MM.1S (cell line): ENCODE measurements at regions not wholly inside any gene's neighbourhood (a gene's known extent, or its start where the extent isn't known, plus 50 kb on each side); places are given as distances from the start of the nearest gene placed in this dataset.
A peak's percentile ranks its signal among the peaks of the same experiment; 100 is the strongest.

ENCODE experiments used
- DNase-seq: peaks from one replicate; pipeline ENCODE4 v3.0.0-alpha.2; 2015
- H2AFZ ChIP-seq: fragments of 300-600 bp; sonication (generic); 2 replicates; pipeline ENCODE4 v1.6.0; 2016; ENCODE audit warnings: antibody characterized with exemption, low read length
- H3F3A ChIP-seq: fragments of 300-600 bp; sonication (generic); 2 replicates; pipeline ENCODE4 v1.6.1; 2016; ENCODE audit warnings: mild to moderate bottlenecking, antibody characterized with exemption, low read length, moderate library complexity, mixed read lengths; ENCODE audit not compliant: insufficient read depth
- H3K27ac ChIP-seq: fragments of 300-600 bp; sonication (generic); 2 replicates; pipeline ENCODE4 v1.5.1; 2016; ENCODE audit warnings: mild to moderate bottlenecking, low read length
- H3K27me3 ChIP-seq: fragments of 300-600 bp; sonication (generic); replicated peaks from 2 replicates; pipeline ENCODE4 v1.6.0; 2016; ENCODE audit warnings: low read length; ENCODE audit not compliant: insufficient read depth
- H3K36me3 ChIP-seq: fragments of 300-600 bp; sonication (generic); replicated peaks from 2 replicates; pipeline ENCODE4 v1.6.1; 2016; ENCODE audit warnings: mild to moderate bottlenecking, low read length, mixed read lengths; ENCODE audit not compliant: insufficient read depth
- H3K4me1 ChIP-seq: fragments of 300-600 bp; sonication (generic); 2 replicates; pipeline ENCODE4 v1.6.1; 2016; ENCODE audit warnings: low read length, mixed read lengths
- H3K4me2 ChIP-seq: fragments of 300-600 bp; sonication (generic); 2 replicates; pipeline ENCODE4 v1.6.0; 2016; ENCODE audit warnings: low read depth, low read length
- H3K4me3 ChIP-seq: fragments of 300-600 bp; sonication (generic); 2 replicates; pipeline ENCODE4 v1.5.1; 2016; ENCODE audit warnings: low read length, mixed read lengths
- H3K79me2 ChIP-seq: fragments of 300-600 bp; sonication (generic); 2 replicates; pipeline ENCODE4 v1.6.1; 2016; ENCODE audit warnings: mixed run types, low read length, mixed read lengths
- H3K9ac ChIP-seq: fragments of 300-600 bp; sonication (generic); 2 replicates; pipeline ENCODE4 v1.6.1; 2016; ENCODE audit warnings: low read length, mixed read lengths
- H3K9me2 ChIP-seq: fragments of 300-600 bp; sonication (generic); replicated peaks from 2 replicates; pipeline ENCODE4 v1.6.1; 2016; ENCODE audit warnings: mild to moderate bottlenecking, low read length, mixed read lengths; ENCODE audit not compliant: insufficient read depth
- H3K9me3 ChIP-seq: fragments of 300-600 bp; sonication (generic); replicated peaks from 2 replicates; pipeline ENCODE4 v1.6.1; 2016; ENCODE audit warnings: mild to moderate bottlenecking, low read length, mixed read lengths; ENCODE audit not compliant: insufficient read depth
- H4K20me1 ChIP-seq: fragments of 300-600 bp; sonication (generic); 2 replicates; pipeline ENCODE4 v1.6.1; 2016; ENCODE audit warnings: mild to moderate bottlenecking, low read length, moderate library complexity, mixed read lengths; ENCODE audit not compliant: insufficient read depth
- EZH2 ChIP-seq: fragments of 300-600 bp; sonication (generic); optimal IDR thresholded peaks from 2 replicates; pipeline ENCODE3; 2017; ENCODE audit warnings: low read depth, mild to moderate bottlenecking, antibody characterized with exemption, low read length, mixed read lengths
- EZH2phosphoT487 ChIP-seq: fragments of 300-600 bp; sonication (generic); IDR thresholded peaks from 2 replicates; pipeline ENCODE4 v1.6.1; 2018; ENCODE audit warnings: antibody characterized with exemption, low read length
- TF ChIP-seq, protein P1 (sequence below): fragments of 300-600 bp; sonication (generic); IDR thresholded peaks from 2 replicates; pipeline ENCODE4 v1.5.1; 2016; ENCODE audit warnings: antibody characterized with exemption, low read length, mixed read lengths

DNA sequence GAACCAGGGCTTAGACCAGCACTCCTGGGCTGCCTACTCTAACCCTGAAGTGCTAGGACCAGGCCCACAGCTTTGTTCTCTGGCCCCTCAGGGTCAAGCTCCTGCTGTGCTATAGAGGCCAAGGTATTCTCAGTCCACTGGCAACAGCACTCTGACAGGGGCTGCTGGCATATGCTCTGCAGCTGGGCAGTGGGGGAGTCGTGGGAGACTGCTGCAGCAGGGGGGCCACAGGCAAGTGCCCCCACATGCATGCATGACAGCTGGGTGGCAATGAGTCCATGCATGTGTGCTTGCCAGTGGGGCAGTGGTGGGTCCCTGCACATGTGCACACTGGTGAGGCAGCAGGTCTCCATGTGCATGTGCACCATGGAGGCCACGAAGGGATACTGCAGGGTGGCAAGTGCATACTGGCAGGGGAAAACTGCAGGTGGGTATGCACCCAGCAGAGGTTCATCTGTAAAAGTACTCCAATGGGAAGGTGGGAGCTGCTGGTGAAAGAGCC is 364.9 kb upstream of the IRAK1BP1 start:
- no peak overlapping the region for H3K4me2 ChIP-seq
- H3K27ac ChIP-seq, result no peak overlapping the region
- DNase-seq, result no peak
- no peaks in the 10 kb centered on the region for H3K9me3 ChIP-seq
- H3K4me1 ChIP-seq, result peaks cover 11% of the 10 kb centered on the region
- TF ChIP-seq EZH2 (no peak), EZH2phosphoT487 (no peak)
- TF ChIP-seq, protein P1, sequence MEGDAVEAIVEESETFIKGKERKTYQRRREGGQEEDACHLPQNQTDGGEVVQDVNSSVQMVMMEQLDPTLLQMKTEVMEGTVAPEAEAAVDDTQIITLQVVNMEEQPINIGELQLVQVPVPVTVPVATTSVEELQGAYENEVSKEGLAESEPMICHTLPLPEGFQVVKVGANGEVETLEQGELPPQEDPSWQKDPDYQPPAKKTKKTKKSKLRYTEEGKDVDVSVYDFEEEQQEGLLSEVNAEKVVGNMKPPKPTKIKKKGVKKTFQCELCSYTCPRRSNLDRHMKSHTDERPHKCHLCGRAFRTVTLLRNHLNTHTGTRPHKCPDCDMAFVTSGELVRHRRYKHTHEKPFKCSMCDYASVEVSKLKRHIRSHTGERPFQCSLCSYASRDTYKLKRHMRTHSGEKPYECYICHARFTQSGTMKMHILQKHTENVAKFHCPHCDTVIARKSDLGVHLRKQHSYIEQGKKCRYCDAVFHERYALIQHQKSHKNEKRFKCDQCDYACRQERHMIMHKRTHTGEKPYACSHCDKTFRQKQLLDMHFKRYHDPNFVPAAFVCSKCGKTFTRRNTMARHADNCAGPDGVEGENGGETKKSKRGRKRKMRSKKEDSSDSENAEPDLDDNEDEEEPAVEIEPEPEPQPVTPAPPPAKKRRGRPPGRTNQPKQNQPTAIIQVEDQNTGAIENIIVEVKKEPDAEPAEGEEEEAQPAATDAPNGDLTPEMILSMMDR, result no peak
- no peaks in the 10 kb centered on the region for H3K27me3 ChIP-seq
- H3K79me2 ChIP-seq, result no peaks in the 10 kb centered on the region
- H4K20me1 ChIP-seq, result no peaks in the 10 kb centered on the region
- no peak overlapping the region for H3K4me3 ChIP-seq
- no peaks in the 10 kb centered on the region for H3K9me2 ChIP-seq
- H3F3A ChIP-seq, result no peaks in the 10 kb centered on the region
- no peaks in the 10 kb centered on the region for H3K36me3 ChIP-seq
- H2AFZ ChIP-seq, result no peak overlapping the region
- no peak overlapping the region for H3K9ac ChIP-seq

DNA sequence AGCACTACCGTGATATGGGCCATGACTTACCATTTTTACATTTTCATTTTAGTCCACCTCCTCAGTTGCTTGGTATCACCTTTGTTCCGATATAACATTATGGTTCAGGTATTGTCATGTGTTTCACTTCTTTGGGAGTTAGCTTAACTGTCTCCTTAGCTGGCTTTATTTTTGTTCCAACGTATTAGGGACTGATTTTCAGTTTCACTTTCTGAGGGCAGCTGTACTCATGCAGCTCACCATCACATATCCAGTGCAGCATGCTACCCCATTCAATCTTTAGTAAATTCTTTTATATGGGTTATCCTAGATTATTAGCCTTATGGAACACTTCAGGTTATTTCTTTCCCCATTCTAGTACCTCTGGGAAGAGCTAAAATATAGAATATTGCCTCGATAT is 362.2 kb upstream of the IRAK1BP1 start:
- H3K9ac ChIP-seq, result no peak overlapping the region
- peaks cover 11% of the 10 kb centered on the region for H3K4me1 ChIP-seq
- H3K27me3 ChIP-seq, result no peaks in the 10 kb centered on the region
- H4K20me1 ChIP-seq, result no peaks in the 10 kb centered on the region
- DNase-seq, result peak; percentile 74
- H3K79me2 ChIP-seq, result no peaks in the 10 kb centered on the region
- TF ChIP-seq EZH2 (no peak), EZH2phosphoT487 (no peak)
- TF ChIP-seq, protein P1, result no peak
- H3K9me3 ChIP-seq, result no peaks in the 10 kb centered on the region
- peak overlapping the region; percentile 56 for H2AFZ ChIP-seq
- no peaks in the 10 kb centered on the region for H3K9me2 ChIP-seq
- peak overlapping the region; percentile 27 for H3K4me3 ChIP-seq
- H3K36me3 ChIP-seq, result no peaks in the 10 kb centered on the region
- peak overlapping the region; percentile 46; the same call in 1 of the 2 replicates for H3K27ac ChIP-seq
- H3F3A ChIP-seq, result no peaks in the 10 kb centered on the region
- H3K4me2 ChIP-seq, result peak overlapping the region; percentile 58

DNA sequence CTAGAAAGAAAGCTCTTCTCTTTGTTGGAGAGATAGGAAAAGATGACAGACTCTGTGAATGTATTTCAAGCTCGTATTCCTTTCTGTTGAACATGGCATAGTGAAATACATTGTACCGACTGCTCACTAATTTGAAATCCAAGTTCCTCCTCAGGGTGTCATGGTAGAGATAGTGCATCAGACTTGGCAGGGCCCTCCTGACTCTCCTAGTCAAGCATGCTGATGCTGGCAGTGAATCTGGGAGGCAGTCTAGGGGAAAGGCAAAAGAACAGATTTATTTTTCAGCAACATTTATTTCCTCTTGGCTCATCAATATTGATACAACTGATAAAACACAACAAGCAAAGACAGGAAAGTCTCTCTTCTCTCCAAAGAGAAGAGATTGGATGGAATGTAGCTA is 356.3 kb upstream of the IRAK1BP1 start:
- Histone ChIP-seq H3K4me3 (no peak overlapping the region), H3K79me2 (no peaks in the 10 kb centered on the region), H3K27ac (no peak overlapping the region), H3K4me2 (no peak overlapping the region), H3K36me3 (no peaks in the 10 kb centered on the region), H3K27me3 (no peaks in the 10 kb centered on the region), H2AFZ (no peak overlapping the region), H4K20me1 (no peaks in the 10 kb centered on the region), H3K9ac (no peak overlapping the region), H3K9me2 (no peaks in the 10 kb centered on the region), H3K4me1 (0 out of 2 replicates have a peak, but pooled peaks cover 1% of the 10 kb centered on the region), H3F3A (no peaks in the 10 kb centered on the region), H3K9me3 (no peaks in the 10 kb centered on the region)
- DNase-seq, result no peak
- no peak for TF ChIP-seq EZH2phosphoT487
- no peak for TF ChIP-seq EZH2
- TF ChIP-seq, protein P1, result no peak
